PFSK-1 (cell line): ENCODE measurements at regions not wholly inside any gene's neighbourhood (a gene's known extent, or its start where the extent isn't known, plus 50 kb on each side); places are given as distances from the start of the nearest gene placed in this dataset.

ENCODE experiments used
- POLR2AphosphoS5 ChIP-seq: IDR thresholded peaks from 2 replicates; pipeline ENCODE4 v1.6.1; 2012; ENCODE audit warnings: low read depth, mild to moderate bottlenecking, control low read depth, low read length, moderate library complexity
- TAF1 ChIP-seq: IDR thresholded peaks from 2 replicates; pipeline ENCODE4 v1.6.1; 2012; ENCODE audit warnings: low read length, control low read depth, borderline replicate concordance; ENCODE audit not compliant: insufficient read depth

GRCh38 chr3:176911579-176911978 is 285.7 kb downstream of the TBL1XR1 start:
- no peak for TF ChIP-seq TAF1
- no peak for TF ChIP-seq POLR2AphosphoS5
